ENCODE measurements at regions not wholly inside any gene's neighbourhood (a gene's known extent, or its start where the extent isn't known, plus 50 kb on each side); places are given as distances from the start of the nearest gene placed in this dataset.

DNA sequence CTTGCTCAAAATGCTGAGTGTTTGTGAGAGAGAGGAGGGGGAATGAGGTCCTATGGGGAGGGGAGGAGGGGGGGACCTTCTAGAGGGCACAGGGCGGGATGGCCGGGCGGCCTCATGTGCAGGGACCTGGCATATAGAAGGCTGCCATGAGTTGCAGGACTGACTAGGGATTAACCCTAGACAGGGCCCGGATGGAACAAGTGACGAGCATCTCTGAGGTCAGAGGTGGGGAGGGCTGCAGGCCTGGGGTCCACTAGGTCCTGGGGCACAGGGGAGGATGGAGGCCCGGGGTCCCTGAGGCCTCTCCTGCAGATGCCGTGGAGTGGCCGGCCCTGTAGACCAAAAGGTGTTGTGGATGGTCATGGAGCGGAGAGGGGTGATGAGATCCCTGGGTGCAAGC, 104.0 kb upstream of the EIF5 start:
- TF ChIP-seq, protein P1, sequence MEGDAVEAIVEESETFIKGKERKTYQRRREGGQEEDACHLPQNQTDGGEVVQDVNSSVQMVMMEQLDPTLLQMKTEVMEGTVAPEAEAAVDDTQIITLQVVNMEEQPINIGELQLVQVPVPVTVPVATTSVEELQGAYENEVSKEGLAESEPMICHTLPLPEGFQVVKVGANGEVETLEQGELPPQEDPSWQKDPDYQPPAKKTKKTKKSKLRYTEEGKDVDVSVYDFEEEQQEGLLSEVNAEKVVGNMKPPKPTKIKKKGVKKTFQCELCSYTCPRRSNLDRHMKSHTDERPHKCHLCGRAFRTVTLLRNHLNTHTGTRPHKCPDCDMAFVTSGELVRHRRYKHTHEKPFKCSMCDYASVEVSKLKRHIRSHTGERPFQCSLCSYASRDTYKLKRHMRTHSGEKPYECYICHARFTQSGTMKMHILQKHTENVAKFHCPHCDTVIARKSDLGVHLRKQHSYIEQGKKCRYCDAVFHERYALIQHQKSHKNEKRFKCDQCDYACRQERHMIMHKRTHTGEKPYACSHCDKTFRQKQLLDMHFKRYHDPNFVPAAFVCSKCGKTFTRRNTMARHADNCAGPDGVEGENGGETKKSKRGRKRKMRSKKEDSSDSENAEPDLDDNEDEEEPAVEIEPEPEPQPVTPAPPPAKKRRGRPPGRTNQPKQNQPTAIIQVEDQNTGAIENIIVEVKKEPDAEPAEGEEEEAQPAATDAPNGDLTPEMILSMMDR (IDR thresholded peaks at IDR 0.05), result no peak
- no peak for TF ChIP-seq POLR2A (IDR thresholded peaks at IDR 0.05)

Measured in right lobe of liver (tissue), 4 donors.